ENCODE measurements at regions not wholly inside any gene's neighbourhood (a gene's known extent, or its start where the extent isn't known, plus 50 kb on each side); places are given as distances from the start of the nearest gene placed in this dataset.

DNA sequence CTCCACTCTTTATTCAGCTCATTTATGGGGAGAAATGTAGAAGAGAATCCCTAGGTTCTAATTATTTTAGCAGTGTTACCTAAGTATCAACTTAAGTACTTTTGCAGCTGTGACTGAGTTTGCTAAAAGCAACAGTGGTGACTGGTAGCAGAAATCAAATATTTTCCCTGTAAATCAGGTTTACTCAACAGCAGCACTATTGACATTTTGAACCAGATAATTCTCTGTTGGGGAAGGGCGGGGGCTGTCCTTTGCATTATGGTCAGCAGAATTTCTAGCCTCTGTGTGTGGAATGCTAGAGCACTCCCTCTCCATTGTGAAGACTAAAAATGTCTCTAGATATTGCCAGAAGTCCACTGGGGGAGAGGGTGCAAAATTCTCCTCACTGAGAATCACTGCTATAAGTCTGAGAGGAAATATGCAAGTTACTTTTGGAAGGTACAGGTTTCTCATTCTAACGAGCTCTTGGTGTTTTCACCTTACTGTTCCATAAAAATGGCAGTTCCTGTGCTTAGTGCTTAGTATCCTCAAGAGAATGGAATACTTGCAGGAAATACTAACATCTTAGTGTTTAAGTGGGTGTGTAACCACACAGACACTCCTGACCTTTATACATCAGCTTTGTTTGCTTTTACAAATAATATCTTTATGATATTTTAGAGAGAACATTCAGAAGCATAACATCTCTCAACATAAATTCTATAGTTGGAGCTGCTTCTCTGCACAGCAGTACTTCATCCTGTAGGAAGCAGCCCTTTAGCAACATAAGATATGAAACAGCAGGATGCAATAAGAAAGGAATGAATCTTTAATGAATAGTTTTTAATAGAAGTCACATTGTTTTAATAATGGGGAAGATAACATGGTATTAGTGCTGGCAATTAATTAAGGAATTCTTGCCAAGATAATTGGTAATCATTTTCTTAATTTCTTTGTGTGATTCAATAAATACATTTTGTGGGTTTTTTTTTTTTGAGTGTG, 246.5 kb upstream of the GOLIM4 start:
- ChIA-PET CTCF (no interaction called here), POLR2A (ENCODE audit: unreplicated experiment) (interaction anchor here (0.7 to 0.8 kb wide), 2 partner anchors 75 to 1550 kb away, joined by 4 read pairs; no protein-coding TSS in a partner anchor)
- peak; percentile 10 to 17 for DNase-seq
- no TSS peak for BruUV-seq (replicated peaks)
- H2AFZ ChIP-seq = no peak overlapping the region
- H3K27me3 ChIP-seq (ENCODE audit: insufficient read depth, low read depth) = no peaks in the 10 kb centered on the region
- H3K9me2 ChIP-seq (ENCODE audit: insufficient read depth) = no peaks in the 10 kb centered on the region
- intact Hi-C loops (cut with micrococcal nuclease; ENCODE audit: unreplicated experiment) = no loop called here
- peak overlapping the region; percentile 40 for H3K4me2 ChIP-seq
- H3K36me3 ChIP-seq (ENCODE audit: low read depth) = no peaks in the 10 kb centered on the region
- H3K4me1 ChIP-seq (replicated peaks; ENCODE audit: insufficient read depth) = peaks cover 25% of the 10 kb centered on the region
- H3K9me3 ChIP-seq (ENCODE audit: insufficient read depth, low read depth) = no peaks in the 10 kb centered on the region
- no peaks in the 10 kb centered on the region for H4K20me1 ChIP-seq (ENCODE audit: insufficient read depth)
- H3F3A ChIP-seq (ENCODE audit: insufficient read depth, low read depth) = no peaks in the 10 kb centered on the region; the same call in 1 of the 2 replicates
- no peak overlapping the region for H3K27ac ChIP-seq
- TF ChIP-seq EZH2 (IDR thresholded peaks at IDR 0.05; ENCODE audit: low read depth) = no peak
- TF ChIP-seq, protein P1, sequence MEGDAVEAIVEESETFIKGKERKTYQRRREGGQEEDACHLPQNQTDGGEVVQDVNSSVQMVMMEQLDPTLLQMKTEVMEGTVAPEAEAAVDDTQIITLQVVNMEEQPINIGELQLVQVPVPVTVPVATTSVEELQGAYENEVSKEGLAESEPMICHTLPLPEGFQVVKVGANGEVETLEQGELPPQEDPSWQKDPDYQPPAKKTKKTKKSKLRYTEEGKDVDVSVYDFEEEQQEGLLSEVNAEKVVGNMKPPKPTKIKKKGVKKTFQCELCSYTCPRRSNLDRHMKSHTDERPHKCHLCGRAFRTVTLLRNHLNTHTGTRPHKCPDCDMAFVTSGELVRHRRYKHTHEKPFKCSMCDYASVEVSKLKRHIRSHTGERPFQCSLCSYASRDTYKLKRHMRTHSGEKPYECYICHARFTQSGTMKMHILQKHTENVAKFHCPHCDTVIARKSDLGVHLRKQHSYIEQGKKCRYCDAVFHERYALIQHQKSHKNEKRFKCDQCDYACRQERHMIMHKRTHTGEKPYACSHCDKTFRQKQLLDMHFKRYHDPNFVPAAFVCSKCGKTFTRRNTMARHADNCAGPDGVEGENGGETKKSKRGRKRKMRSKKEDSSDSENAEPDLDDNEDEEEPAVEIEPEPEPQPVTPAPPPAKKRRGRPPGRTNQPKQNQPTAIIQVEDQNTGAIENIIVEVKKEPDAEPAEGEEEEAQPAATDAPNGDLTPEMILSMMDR (conservative IDR thresholded peaks at IDR 0.05) = no peak
- H3K79me2 ChIP-seq (ENCODE audit: low read depth) = no peaks in the 10 kb centered on the region
- H3K4me3 ChIP-seq = no peak overlapping the region

DNA sequence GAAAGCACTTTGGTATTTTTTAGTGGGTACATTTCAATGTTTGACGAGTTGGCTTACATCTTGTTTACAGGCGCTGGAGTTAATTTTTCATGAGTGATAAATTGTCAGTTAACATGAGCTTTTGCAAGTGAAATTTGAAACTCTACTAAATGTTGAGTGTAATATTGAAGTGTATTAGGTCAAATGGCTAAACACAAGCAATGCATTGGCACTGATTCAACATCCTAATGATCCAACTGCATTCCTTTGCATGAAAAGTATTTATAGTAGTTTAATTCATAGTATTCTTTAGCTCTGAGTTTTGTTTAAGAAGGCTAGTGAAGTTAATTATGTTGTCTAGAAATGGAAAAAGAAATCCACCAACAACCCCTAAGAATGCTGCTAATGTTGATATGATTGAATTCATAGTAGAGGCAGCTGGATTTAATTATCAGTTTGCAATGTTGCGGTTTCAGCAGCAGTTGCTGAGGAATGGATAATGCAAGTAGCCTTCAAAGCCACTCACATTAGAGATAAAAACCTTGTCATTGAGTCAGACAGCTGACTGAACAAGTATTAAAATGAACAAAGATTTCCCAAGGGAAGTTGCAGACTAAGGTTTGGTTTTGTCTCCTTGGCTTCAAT, 245.6 kb upstream of the GOLIM4 start:
- no peak overlapping the region for H3K27ac ChIP-seq

DNA sequence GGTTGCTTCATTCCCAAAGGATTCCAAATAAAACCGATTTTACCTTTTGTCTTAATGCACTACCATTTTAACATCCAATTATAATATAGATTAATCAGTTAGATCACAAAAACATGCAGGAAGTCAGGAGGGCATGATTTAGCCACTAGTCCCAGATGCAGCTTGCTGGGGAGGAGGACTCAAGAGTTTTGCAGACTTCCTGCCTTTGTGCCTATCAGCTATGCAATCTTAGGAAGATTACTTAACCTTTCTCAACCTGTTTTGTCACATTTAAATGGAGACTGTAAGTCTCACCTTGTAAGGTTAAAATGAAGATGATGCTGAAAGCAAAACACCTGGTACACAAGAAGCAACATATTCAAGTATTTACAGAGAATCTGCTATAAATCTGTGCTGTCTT, 242.4 kb upstream of the GOLIM4 start:
- H4K20me1 ChIP-seq (ENCODE audit: insufficient read depth) = no peaks in the 10 kb centered on the region
- H3K4me3 ChIP-seq = no peak overlapping the region
- peak in 1 of 2 experiments; percentile 20 for DNase-seq
- no peaks in the 10 kb centered on the region for H3K36me3 ChIP-seq (ENCODE audit: low read depth)
- no peak overlapping the region for H2AFZ ChIP-seq
- no peaks in the 10 kb centered on the region for H3K9me2 ChIP-seq (ENCODE audit: insufficient read depth)
- no peaks in the 10 kb centered on the region for H3K79me2 ChIP-seq (ENCODE audit: low read depth)
- H3K27ac ChIP-seq = no peak overlapping the region
- no peaks in the 10 kb centered on the region for H3K9me3 ChIP-seq (ENCODE audit: insufficient read depth, low read depth)
- POLR2A ChIA-PET (ENCODE audit: unreplicated experiment) = interaction anchor here (0.6 to 0.7 kb wide), 2 partner anchors 90 to 1703 kb away, joined by 3 to 4 read pairs; no protein-coding TSS in a partner anchor
- H3K27me3 ChIP-seq (ENCODE audit: insufficient read depth, low read depth) = no peaks in the 10 kb centered on the region
- CTCF ChIA-PET = no interaction called here
- H3F3A ChIP-seq (ENCODE audit: insufficient read depth, low read depth) = no peaks in the 10 kb centered on the region; the same call in 1 of the 2 replicates
- intact Hi-C loops (cut with micrococcal nuclease; ENCODE audit: unreplicated experiment) = no loop called here
- no peak overlapping the region for H3K4me2 ChIP-seq
- no TSS peak for BruUV-seq (replicated peaks)
- TF ChIP-seq, protein P1 (conservative IDR thresholded peaks at IDR 0.05) = no peak
- TF ChIP-seq EZH2 (IDR thresholded peaks at IDR 0.05; ENCODE audit: low read depth) = no peak
- peaks cover 25% of the 10 kb centered on the region for H3K4me1 ChIP-seq (replicated peaks; ENCODE audit: insufficient read depth)

More for the DNA sequence above, 245.6 kb upstream of the GOLIM4 start:
- H2AFZ ChIP-seq = no peak overlapping the region
- H3K4me2 ChIP-seq = peak overlapping the region; percentile 40
- TF ChIP-seq, protein P1 (conservative IDR thresholded peaks at IDR 0.05) = no peak
- no peak for TF ChIP-seq EZH2 (IDR thresholded peaks at IDR 0.05; ENCODE audit: low read depth)
- no peaks in the 10 kb centered on the region for H4K20me1 ChIP-seq (ENCODE audit: insufficient read depth)
- BruUV-seq (replicated peaks) = no TSS peak
- H3K4me1 ChIP-seq (replicated peaks; ENCODE audit: insufficient read depth) = peaks cover 25% of the 10 kb centered on the region
- H3F3A ChIP-seq (ENCODE audit: insufficient read depth, low read depth) = no peaks in the 10 kb centered on the region; the same call in 1 of the 2 replicates
- H3K36me3 ChIP-seq (ENCODE audit: low read depth) = no peaks in the 10 kb centered on the region
- H3K9me2 ChIP-seq (ENCODE audit: insufficient read depth) = no peaks in the 10 kb centered on the region
- DNase-seq = peak in 1 of 2 experiments; percentile 53
- H3K27me3 ChIP-seq (ENCODE audit: insufficient read depth, low read depth) = no peaks in the 10 kb centered on the region
- no peaks in the 10 kb centered on the region for H3K79me2 ChIP-seq (ENCODE audit: low read depth)
- ChIA-PET POLR2A (ENCODE audit: unreplicated experiment) (interaction anchor here (0.6 to 0.8 kb wide), 5 partner anchors 40 to 1551 kb away, joined by 3 to 13 read pairs (median 4); no protein-coding TSS in a partner anchor), CTCF (no interaction called here)
- no peak overlapping the region for H3K4me3 ChIP-seq
- intact Hi-C loops (cut with micrococcal nuclease; ENCODE audit: unreplicated experiment) = no loop called here
- no peaks in the 10 kb centered on the region for H3K9me3 ChIP-seq (ENCODE audit: insufficient read depth, low read depth)

Measured in PC-9 (cell line).